Body of pancreas (tissue), 4 donors: ENCODE measurements at regions not wholly inside any gene's neighbourhood (a gene's known extent, or its start where the extent isn't known, plus 50 kb on each side); places are given as distances from the start of the nearest gene placed in this dataset.
"Not testable (repeated sequence)": the region's sequence is repeated elsewhere in the genome, so short reads cannot be mapped to it uniquely, and the experiment has no call there.

ENCODE experiments used
- ATAC-seq: fragments of 150-250 bp; one replicate; pipeline ENCODE4 v1.9.1; 2016
- DNase-seq, 4 donors: peaks; one replicate each; pipeline ENCODE4 v3.0.0-alpha.2; 2019
- H3K27ac ChIP-seq, 4 donors: fragments of 200-600 bp; sonication (generic); 1 replicate in 3 of 4; 2 replicates in 1 of 4; pipeline versions ENCODE4 v1.5.1 to v1.6.1; 2016 to 2019; ENCODE audit warnings: mild to moderate bottlenecking in 1 of 4, mixed read lengths in 1 of 4, moderate library complexity in 1 of 4
- H3K27me3 ChIP-seq, 2 donors: fragments of 200-600 bp; sonication (generic); one replicate each; pipeline ENCODE4 v1.6.0; 2016; ENCODE audit warnings: mild to moderate bottlenecking in 1 of 2
- H3K36me3 ChIP-seq, 2 donors: fragments of 200-600 bp; sonication (generic); replicated peaks in 1 of 2; 2 replicates each; pipeline ENCODE4 v1.5.1; 2016; ENCODE audit warnings: low read depth in 2 of 2; ENCODE audit not compliant: insufficient read depth in 1 of 2
- H3K4me1 ChIP-seq: fragments of 200-600 bp; sonication (generic); one replicate; pipeline ENCODE4 v1.6.0; 2016
- H3K4me3 ChIP-seq, 2 donors: fragments of 200-600 bp; sonication (generic); 1 replicate in 1 of 2; 2 replicates in 1 of 2; pipeline ENCODE4 v1.5.1; 2016 to 2019
- H3K9me3 ChIP-seq, 3 donors: fragments of 200-600 bp; sonication (generic); 1 replicate in 2 of 3; 2 replicates in 1 of 3; pipeline ENCODE4 v1.5.1; 2016
- CTCF ChIP-seq, 7 experiments: fragments of 450-650 bp in 4 of 7; fragments of 200-600 bp in 3 of 7; sonication (generic) in 3 of 7; IDR thresholded peaks; one replicate each; pipeline ENCODE4 v1.5.1; 2016 to 2019; ENCODE audit warnings: antibody characterized with exemption in 7 of 7
- POLR2A ChIP-seq, 3 donors: fragments of 450-650 bp; IDR thresholded peaks; one replicate each; pipeline ENCODE4 v1.6.1; 2016; ENCODE audit warnings: antibody characterized with exemption in 3 of 3, mild to moderate bottlenecking in 2 of 3
- WGBS, 2 donors: methylation state at CpG; one replicate each; pipeline ENCODE4 v1.1.5; 2017; 5-methylcytosine and 5-hydroxymethylcytosine counted together
- intact Hi-C: fragments of 100-400 bp; cut with DNase I; formaldehyde crosslinking; loops from one replicate; pipeline ENCODE4 v1.15.1; 2023

DNA sequence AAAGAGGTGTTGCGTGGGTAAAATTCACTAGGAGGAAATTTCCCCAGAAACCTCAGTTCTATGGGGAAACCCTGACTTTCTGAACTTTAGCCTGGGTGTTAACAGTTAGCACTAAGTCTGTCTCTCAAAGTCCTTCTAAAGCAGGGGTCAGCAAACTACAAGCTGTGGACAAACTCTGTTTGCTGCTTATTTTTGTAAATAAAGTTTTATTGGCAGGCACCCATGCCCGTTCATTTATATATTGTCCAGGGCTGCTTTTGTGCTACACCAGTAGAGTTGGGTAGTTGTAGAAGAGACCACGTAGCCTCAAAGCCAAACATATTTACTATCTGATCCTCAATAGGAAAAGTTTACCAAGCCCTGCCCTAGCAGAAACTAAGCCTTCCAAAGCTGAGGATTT, 159.7 kb downstream of the USP31 start:
- Histone ChIP-seq H3K4me1 (no peaks in the 10 kb centered on the region), H3K27me3 (no peaks in the 10 kb centered on the region), H3K36me3 (no peaks in the 10 kb centered on the region), H3K4me3 (no peak overlapping the region), H3K27ac (no peak overlapping the region), H3K9me3 (no peaks in the 10 kb centered on the region)
- ATAC-seq = no peak
- intact Hi-C loops = no loop called here
- DNase-seq = no peak
- TF ChIP-seq CTCF (IDR thresholded peaks at IDR 0.05) (no peak), POLR2A (IDR thresholded peaks at IDR 0.05) (no peak)
- WGBS, 2 donors = 54 to 60% methylated on average over 3 of the region's 3 CpGs

- no peak for DNase-seq
- TF ChIP-seq CTCF (IDR thresholded peaks at IDR 0.05) (no peak), POLR2A (IDR thresholded peaks at IDR 0.05) (no peak)
- Histone ChIP-seq H3K4me1 (no peaks in the 10 kb centered on the region), H3K36me3 (no peaks in the 10 kb centered on the region), H3K4me3 (no peak overlapping the region), H3K27ac (no peak overlapping the region), H3K9me3 (no peaks in the 10 kb centered on the region), H3K27me3 (no peaks in the 10 kb centered on the region)
- ATAC-seq = no peak
- 70 to 74% methylated on average over 2 of the region's 2 CpGs for WGBS, 2 donors
- intact Hi-C loops = no loop called here
Observed at GRCh38 chr16:22983614-22984013, 165.6 kb downstream of the USP31 start.

GRCh38 chr16:22980514-22980913, 166.6 kb downstream of the HS3ST2 start:
- intact Hi-C loops, H3K27ac ChIP-seq, H3K4me1 ChIP-seq, H3K9me3 ChIP-seq, H3K36me3 ChIP-seq, H3K4me3 ChIP-seq, H3K27me3 ChIP-seq, DNase-seq, ATAC-seq: not testable (repeated sequence)
- WGBS, 2 donors = 38 to 65% methylated on average over 3 of the region's 3 CpGs

GRCh38 chr16:22979038-22979437, 165.1 kb downstream of the HS3ST2 start:
- Histone ChIP-seq H3K4me1 (no peaks in the 10 kb centered on the region), H3K9me3 (no peaks in the 10 kb centered on the region), H3K27ac (no peak overlapping the region), H3K4me3 (no peak overlapping the region), H3K27me3 (peaks cover 0 to 8% of the 10 kb centered on the region in 2 donors), H3K36me3 (no peaks in the 10 kb centered on the region)
- TF ChIP-seq POLR2A (IDR thresholded peaks at IDR 0.05) = no peak
- TF ChIP-seq CTCF (IDR thresholded peaks at IDR 0.05) = no peak
- WGBS, 2 donors = 52 to 57% methylated on average over 2 of the region's 2 CpGs
- no peak for ATAC-seq
- no peak for DNase-seq
- intact Hi-C loops = no loop called here

DNA sequence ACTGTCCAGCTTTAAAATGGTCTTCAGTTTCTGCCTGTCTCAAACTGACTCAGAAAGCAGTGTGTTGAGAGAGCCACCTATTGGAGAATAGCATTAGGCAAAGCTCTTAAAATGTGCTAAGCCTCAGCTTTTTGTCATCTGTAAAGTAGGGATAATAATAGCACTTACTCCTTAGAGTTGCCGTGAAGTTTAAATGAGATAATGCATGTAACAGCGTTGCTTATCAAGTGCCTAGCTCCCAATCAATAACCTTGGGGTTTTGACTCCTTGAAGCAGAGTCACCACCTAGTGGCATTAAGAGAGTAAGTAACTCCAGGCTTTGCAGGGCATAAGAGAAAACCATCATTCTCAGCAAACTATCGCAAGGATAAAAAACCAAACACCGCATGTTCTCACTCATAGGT, 163.3 kb downstream of the HS3ST2 start:
- DNase-seq (no peak), ATAC-seq (no peak)
- no peaks in the 10 kb centered on the region for H3K36me3 ChIP-seq
- WGBS, 2 donors = 43 to 44% methylated on average over 4 of the region's 4 CpGs
- H3K4me1 ChIP-seq = no peaks in the 10 kb centered on the region
- H3K4me3 ChIP-seq = no peak overlapping the region
- H3K27me3 ChIP-seq = peaks cover 0 to 8% of the 10 kb centered on the region in 2 donors
- no peaks in the 10 kb centered on the region for H3K9me3 ChIP-seq
- TF ChIP-seq CTCF (IDR thresholded peaks at IDR 0.05) (peak in 2 of 7 experiments; percentile 10 to 27), POLR2A (IDR thresholded peaks at IDR 0.05) (no peak)
- H3K27ac ChIP-seq = no peak overlapping the region
- intact Hi-C loops = no loop called here
